GM19328 (cell line): ENCODE measurements at regions not wholly inside any gene's neighbourhood (a gene's known extent, or its start where the extent isn't known, plus 50 kb on each side); places are given as distances from the start of the nearest gene placed in this dataset.
"Not testable (repeated sequence)": the region's sequence is repeated elsewhere in the genome, so short reads cannot be mapped to it uniquely, and the experiment has no call there.

Source experiments
- ATAC-seq: cut with Tn5 transposase; IDR thresholded peaks from one replicate; pipeline ENCODE4 v1.9.1; 2021; ENCODE audit warnings: mild to moderate bottlenecking, moderate library complexity; ENCODE audit not compliant: unreplicated experiment

GRCh38 chr7:155939350-155939749 lies 127.1 kb upstream of the SHH start:
- ATAC-seq: no peak

- no peak for ATAC-seq
Measured at GRCh38 chr7:155938129-155938528, 125.9 kb upstream of the SHH start.

GRCh38 chr7:155935726-155936125 lies 123.5 kb upstream of the SHH start:
- no peak for ATAC-seq

GRCh38 chr7:155935005-155935557 lies 122.8 kb upstream of the SHH start:
- ATAC-seq: no peak

GRCh38 chr7:155932324-155932723 lies 120.1 kb upstream of the SHH start:
- ATAC-seq: not testable (repeated sequence)

- no peak for ATAC-seq
Measured at GRCh38 chr7:155931396-155932085, 119.3 kb upstream of the SHH start.

- no peak for ATAC-seq
Measured at GRCh38 chr7:155930527-155930926, 118.3 kb upstream of the SHH start.

GRCh38 chr7:155930061-155930460 lies 117.8 kb upstream of the SHH start:
- no peak for ATAC-seq

GRCh38 chr7:155928583-155928982 lies 116.3 kb upstream of the SHH start:
- no peak for ATAC-seq

- no peak for ATAC-seq
Measured at GRCh38 chr7:155927905-155928304, 115.6 kb upstream of the SHH start.

GRCh38 chr7:155925682-155926081 lies 113.4 kb upstream of the SHH start:
- no peak for ATAC-seq

- ATAC-seq: no peak
Measured at GRCh38 chr7:155922067-155922816, 110.0 kb upstream of the SHH start.

GRCh38 chr7:155921804-155922066 lies 109.5 kb upstream of the SHH start:
- ATAC-seq: no peak

- ATAC-seq: no peak
Measured at GRCh38 chr7:155921086-155921803, 109.0 kb upstream of the SHH start.

- no peak for ATAC-seq
Measured at GRCh38 chr7:155920068-155920461, 107.8 kb upstream of the SHH start.

- ATAC-seq: no peak
Measured at GRCh38 chr7:155919391-155920067, 107.3 kb upstream of the SHH start.

- no peak for ATAC-seq
Measured at GRCh38 chr7:155918720-155919390, 106.6 kb upstream of the SHH start.

- no peak for ATAC-seq
Measured at GRCh38 chr7:155917836-155918430, 105.7 kb upstream of the SHH start.

- ATAC-seq: no peak
Measured at GRCh38 chr7:155916926-155917655, 104.8 kb upstream of the SHH start.

GRCh38 chr7:155914341-155914740 lies 102.1 kb upstream of the SHH start:
- no peak for ATAC-seq
